GM12873 (cell line): ENCODE measurements at regions not wholly inside any gene's neighbourhood (a gene's known extent, or its start where the extent isn't known, plus 50 kb on each side); places are given as distances from the start of the nearest gene placed in this dataset.

Experiments
- TF ChIP-seq, protein P1 (sequence below): IDR thresholded peaks from 2 replicates; pipeline ENCODE4 v1.5.1; 2012; ENCODE audit warnings: low read depth, mild to moderate bottlenecking, moderate library complexity, low read length, control low read depth; ENCODE audit not compliant: insufficient read depth; ENCODE audit errors: missing control alignments

DNA sequence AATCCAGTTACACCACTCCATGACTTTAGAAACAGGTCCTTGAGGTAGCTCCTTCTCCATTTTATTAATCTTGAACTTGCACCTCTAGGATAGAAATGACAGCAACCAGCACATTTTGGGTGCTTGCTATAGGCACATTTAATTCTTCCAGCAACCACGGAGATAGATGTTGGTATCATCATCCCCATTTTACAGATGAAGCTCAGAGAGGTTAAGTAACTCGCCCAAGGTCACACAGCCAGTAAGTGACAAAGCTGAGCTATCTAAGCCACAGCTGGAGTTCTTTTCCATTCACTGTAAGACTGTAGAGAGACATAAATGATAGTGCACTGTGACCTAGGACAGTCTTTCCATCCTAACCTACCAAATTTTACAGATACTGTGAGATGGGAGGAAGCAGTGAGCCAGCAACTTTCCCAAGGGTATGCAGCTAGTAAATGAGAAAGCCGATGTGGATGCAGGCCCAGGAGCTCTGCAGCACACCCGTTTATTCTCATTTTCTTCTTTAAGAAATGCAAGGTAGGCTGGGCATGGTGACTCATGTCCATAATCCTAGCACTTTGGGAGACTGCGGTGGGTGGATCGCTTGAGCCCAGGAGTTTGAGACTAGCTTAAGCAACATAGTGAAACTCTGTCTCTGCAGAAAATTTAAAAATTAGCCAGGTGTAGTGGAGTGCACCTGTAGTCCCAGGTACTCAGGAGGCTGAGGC, 103.2 kb downstream of the TBX5 start:
- TF ChIP-seq, protein P1, sequence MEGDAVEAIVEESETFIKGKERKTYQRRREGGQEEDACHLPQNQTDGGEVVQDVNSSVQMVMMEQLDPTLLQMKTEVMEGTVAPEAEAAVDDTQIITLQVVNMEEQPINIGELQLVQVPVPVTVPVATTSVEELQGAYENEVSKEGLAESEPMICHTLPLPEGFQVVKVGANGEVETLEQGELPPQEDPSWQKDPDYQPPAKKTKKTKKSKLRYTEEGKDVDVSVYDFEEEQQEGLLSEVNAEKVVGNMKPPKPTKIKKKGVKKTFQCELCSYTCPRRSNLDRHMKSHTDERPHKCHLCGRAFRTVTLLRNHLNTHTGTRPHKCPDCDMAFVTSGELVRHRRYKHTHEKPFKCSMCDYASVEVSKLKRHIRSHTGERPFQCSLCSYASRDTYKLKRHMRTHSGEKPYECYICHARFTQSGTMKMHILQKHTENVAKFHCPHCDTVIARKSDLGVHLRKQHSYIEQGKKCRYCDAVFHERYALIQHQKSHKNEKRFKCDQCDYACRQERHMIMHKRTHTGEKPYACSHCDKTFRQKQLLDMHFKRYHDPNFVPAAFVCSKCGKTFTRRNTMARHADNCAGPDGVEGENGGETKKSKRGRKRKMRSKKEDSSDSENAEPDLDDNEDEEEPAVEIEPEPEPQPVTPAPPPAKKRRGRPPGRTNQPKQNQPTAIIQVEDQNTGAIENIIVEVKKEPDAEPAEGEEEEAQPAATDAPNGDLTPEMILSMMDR = no peak

DNA sequence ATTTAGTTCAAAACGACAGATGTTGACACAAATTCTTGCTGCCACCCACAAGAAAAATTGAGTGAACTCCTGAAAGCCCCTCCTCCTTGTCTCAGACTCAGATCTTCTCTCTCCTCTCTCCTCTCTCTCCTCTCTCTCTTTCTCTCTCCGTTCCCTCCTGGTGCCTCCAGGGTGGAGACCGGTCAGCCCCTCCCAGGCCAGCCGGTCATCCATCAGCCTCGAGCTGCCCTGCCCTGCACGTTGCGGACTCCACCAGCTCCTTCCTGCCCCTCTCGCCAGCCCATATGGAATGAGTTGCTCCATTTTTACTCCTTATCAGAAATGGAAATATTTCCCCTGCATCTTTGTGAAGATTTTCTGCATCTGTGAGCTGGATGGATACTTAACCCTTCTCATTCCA, 103.8 kb downstream of the TBX5 start:
- TF ChIP-seq, protein P1 = no peak

DNA sequence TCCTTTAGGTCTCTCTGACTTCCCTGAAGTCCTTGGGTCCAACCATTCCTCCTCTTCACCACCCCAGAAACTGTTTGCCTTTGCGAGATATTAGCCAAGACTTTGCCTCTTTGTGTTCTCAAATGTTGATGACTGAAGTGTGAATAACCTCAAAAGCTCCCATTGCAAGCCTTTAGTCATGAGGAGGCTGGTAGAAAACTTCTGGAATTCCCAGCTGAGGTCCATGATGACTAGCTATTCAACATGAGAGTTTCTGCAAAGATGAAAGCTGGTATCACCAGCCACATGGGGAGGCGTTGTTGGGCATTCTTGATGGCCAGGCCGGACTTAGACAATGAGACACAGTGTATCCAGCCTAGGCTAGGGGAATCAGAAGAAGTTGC, 111.7 kb downstream of the TBX5 start:
- TF ChIP-seq, protein P1 = no peak

DNA sequence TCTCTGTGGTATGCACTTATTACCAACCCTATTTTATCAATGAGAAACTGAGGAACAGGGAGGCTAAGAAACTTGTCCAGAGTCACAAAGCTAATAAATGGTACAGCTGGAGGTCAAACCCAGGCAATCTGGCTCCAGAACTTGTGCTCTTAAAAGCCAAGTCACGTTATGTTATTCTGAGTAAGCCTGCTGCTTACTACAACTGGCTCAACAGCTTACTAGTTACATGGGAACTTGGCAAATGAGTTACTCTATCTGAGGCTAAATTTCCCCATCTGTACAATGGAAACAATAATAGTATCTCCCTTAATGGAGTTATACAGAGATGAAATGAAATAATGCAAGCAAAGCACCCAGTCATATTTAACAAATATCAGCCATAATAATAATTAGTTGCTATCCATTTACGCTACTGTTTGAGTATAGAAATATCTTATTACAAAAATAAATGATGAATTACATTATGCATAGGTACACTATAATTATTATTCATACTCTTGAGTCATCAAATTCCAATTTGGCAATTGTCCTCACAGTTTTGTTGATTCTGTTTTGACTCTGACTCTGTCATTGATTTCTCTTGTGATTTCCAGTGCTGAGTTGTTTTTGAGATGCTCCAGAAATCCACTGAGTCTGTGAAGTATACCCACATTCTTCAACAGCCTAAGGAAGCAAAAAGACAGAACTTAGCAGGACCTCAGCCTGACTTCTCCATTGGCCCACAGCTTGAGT, 112.2 kb downstream of the TBX5 start:
- TF ChIP-seq, protein P1 = no peak

DNA sequence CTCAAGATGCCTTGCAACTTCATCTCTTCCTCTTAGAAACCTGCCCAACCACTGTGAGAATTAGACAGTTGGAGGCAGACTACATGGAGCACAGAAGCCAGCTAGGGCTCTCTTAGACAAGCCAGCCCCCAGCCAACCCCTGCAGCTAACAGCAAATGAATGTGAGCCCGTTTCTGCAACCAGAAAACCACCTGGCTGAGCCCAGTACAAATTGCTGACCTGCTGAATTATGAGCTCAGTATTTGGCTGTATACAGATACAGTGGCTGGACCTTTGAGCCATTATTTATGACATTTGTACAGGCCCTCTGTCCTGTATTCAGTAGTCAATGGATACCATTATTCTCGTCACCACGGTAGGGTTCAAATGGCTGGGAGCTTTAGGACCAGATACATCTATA, 112.9 kb downstream of the TBX5 start:
- TF ChIP-seq, protein P1 = no peak

DNA sequence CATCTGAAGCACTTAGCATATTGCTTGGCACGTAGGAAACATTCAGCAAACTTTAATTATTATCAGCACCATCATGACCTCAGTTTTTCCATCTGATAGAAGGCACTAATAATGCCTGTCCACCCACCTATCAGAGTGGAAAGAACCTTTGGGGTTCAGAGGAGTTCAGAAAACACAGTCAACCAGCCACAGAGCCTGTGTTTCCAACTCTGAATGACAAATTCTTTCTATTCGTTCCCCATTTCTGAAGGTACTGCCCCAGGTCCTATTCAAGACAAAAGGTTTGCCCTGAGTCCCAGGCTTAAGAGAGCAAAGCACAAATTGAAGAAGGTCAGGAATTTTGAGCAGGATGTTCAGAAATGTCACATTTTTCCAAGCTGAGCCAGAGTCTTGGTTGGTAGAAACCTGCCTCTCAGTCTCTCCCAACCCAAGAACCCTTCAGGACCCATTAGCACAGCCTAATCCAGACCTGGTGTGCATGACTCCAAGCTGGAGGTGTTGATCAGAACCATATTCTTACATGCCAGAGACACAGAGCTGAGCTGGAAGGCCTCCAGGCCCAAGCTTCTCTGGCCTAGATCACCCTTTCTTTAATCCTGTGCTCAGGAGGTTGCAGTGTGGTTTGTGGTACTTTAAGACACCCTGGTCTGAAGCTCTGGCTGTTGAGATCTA, 114.4 kb downstream of the TBX5 start:
- TF ChIP-seq, protein P1 = no peak
